Uterus (tissue), 3 donors: ENCODE measurements at regions not wholly inside any gene's neighbourhood (a gene's known extent, or its start where the extent isn't known, plus 50 kb on each side); places are given as distances from the start of the nearest gene placed in this dataset.

ENCODE experiments used
- DNase-seq, 2 donors: peaks; one replicate each; pipeline ENCODE4 v3.0.0-alpha.2; 2019 to 2020
- H3K27ac ChIP-seq, 2 donors: fragments of 200-600 bp; sonication (generic); 1 replicate in 1 of 2; 2 replicates in 1 of 2; pipeline ENCODE4 v1.5.1; 2016 to 2018
- H3K27me3 ChIP-seq, 2 donors: fragments of 200-600 bp; sonication (generic); one replicate each; pipeline ENCODE4 v1.5.1; 2018 to 2019; ENCODE audit warnings: control low read depth in 1 of 2
- H3K36me3 ChIP-seq, 2 donors: fragments of 200-600 bp; sonication (generic); one replicate each; pipeline ENCODE4 v1.5.1; 2019; ENCODE audit warnings: control low read depth in 1 of 2
- H3K4me1 ChIP-seq, 2 donors: fragments of 200-600 bp; sonication (generic); one replicate each; pipeline ENCODE4 v1.5.1; 2018 to 2019; ENCODE audit warnings: control low read depth in 1 of 2
- H3K4me3 ChIP-seq, 2 donors: fragments of 200-600 bp; sonication (generic); 1 replicate in 1 of 2; 2 replicates in 1 of 2; pipeline ENCODE4 v1.5.1; 2018 to 2019; ENCODE audit warnings: mild to moderate bottlenecking in 1 of 2
- H3K9me3 ChIP-seq, 2 donors: fragments of 200-600 bp; sonication (generic); one replicate each; pipeline ENCODE4 v1.5.1; 2019; ENCODE audit warnings: control low read depth in 1 of 2
- CTCF ChIP-seq, 4 experiments: fragments of 200-600 bp in 2 of 4; fragments of 450-650 bp in 2 of 4; sonication (generic) in 2 of 4; IDR thresholded peaks; one replicate each; pipeline ENCODE4 v1.5.1; 2016 to 2019; ENCODE audit warnings: antibody characterized with exemption in 4 of 4, mild to moderate bottlenecking in 2 of 4, moderate library complexity in 1 of 4
- POLR2A ChIP-seq, 2 donors: fragments of 450-650 bp; IDR thresholded peaks; one replicate each; pipeline ENCODE4 v1.6.1; 2016; ENCODE audit warnings: antibody characterized with exemption in 2 of 2, mild to moderate bottlenecking in 1 of 2, moderate library complexity in 1 of 2
- intact Hi-C: fragments of 100-400 bp; cut with DNase I; formaldehyde crosslinking; loops from one replicate; pipeline ENCODE4 v1.15.1; 2023; ENCODE audit warnings: low total_unique reads
- donor health status: DM: yes; HTN: yes; CAD: no.

DNA sequence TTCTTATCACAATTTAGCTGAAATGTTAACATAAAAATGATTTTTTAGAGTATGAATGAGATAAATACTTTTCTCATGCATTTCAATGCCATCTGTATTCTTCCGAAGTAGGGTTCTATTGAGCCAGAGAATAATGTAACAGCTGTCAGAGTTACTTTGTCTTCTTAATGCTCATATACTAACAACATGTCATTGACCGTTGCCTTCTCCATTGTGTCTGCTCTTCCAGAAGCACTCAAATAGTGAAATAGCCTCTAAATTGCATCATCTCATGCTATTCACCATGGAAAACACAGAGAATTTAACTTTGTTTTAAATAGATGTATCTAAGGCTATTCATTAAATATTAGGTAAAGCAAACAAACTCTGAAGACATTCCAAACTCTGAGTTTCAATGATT, 1875.9 kb upstream of the CDH9 start:
- Histone ChIP-seq H3K9me3 (no peaks in the 10 kb centered on the region), H3K27ac (no peak overlapping the region), H3K36me3 (no peaks in the 10 kb centered on the region), H3K4me3 (no peak overlapping the region), H3K27me3 (no peaks in the 10 kb centered on the region), H3K4me1 (no peaks in the 10 kb centered on the region)
- intact Hi-C loops, result no loop called here
- no peak for DNase-seq
- TF ChIP-seq POLR2A (IDR thresholded peaks at IDR 0.05) (no peak), CTCF (IDR thresholded peaks at IDR 0.05) (no peak)

DNA sequence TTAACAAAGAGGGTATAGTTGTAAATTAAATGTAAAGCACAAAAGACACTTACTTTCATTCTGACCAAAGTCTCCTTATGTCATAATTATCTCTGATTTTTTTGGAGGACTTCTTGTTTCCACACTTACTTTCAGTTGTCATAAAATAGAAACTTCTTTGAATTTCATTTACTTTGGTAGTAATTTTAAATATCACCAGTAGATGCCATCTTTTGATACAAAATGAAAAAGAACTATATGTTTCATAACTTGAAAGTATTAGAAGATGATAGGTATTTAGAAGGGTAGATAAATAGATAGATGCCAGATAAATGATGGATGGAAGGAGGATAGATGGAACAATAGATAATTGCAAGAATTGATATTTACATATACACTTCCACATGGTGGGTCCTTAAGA, 1865.3 kb upstream of the CDH9 start:
- Histone ChIP-seq H3K27ac (no peak overlapping the region), H3K9me3 (no peaks in the 10 kb centered on the region), H3K4me1 (no peaks in the 10 kb centered on the region), H3K4me3 (no peak overlapping the region), H3K27me3 (no peaks in the 10 kb centered on the region), H3K36me3 (peaks cover 0 to 2% of the 10 kb centered on the region in 2 donors)
- intact Hi-C loops, result no loop called here
- no peak for TF ChIP-seq CTCF (IDR thresholded peaks at IDR 0.05)
- TF ChIP-seq POLR2A (IDR thresholded peaks at IDR 0.05), result no peak
- no peak for DNase-seq

DNA sequence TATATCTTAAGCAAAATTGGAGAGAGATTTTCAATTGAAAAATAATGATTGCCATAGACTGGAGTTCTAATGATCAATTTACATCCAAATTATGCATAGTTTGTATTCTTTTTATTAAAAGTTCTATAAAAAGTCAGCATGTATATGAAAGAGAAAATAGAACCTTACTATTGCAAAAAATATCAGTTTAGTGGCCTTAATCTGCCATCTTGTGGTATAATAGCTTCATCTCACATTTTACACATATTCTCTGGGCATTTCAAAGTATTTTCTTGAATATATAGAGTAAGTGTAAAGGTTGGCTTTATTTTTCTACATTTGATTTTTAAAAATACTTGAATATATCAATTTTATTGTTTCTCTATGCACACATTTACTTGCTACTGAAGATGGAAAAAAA, 1858.6 kb upstream of the CDH9 start:
- DNase-seq, result no peak
- no peaks in the 10 kb centered on the region for H3K4me1 ChIP-seq
- no peaks in the 10 kb centered on the region for H3K9me3 ChIP-seq
- intact Hi-C loops, result no loop called here
- H3K27me3 ChIP-seq, result no peaks in the 10 kb centered on the region
- no peak overlapping the region for H3K27ac ChIP-seq
- no peak overlapping the region for H3K4me3 ChIP-seq
- TF ChIP-seq POLR2A (IDR thresholded peaks at IDR 0.05), result no peak
- TF ChIP-seq CTCF (IDR thresholded peaks at IDR 0.05), result no peak
- peaks cover 0 to 3% of the 10 kb centered on the region in 2 donors for H3K36me3 ChIP-seq

- Histone ChIP-seq H3K36me3 (no peaks in the 10 kb centered on the region), H3K4me3 (no peak overlapping the region), H3K27ac (no peak overlapping the region), H3K9me3 (no peaks in the 10 kb centered on the region), H3K27me3 (no peaks in the 10 kb centered on the region), H3K4me1 (no peaks in the 10 kb centered on the region)
- intact Hi-C loops, result no loop called here
- no peak for DNase-seq
- TF ChIP-seq CTCF (IDR thresholded peaks at IDR 0.05) (no peak), POLR2A (IDR thresholded peaks at IDR 0.05) (no peak)
These were observed 1842.5 kb upstream of the CDH9 start for GRCh38 chr5:28880936-28881335.

- intact Hi-C loops, result no loop called here
- Histone ChIP-seq H3K36me3 (no peaks in the 10 kb centered on the region), H3K4me3 (no peak overlapping the region), H3K27me3 (no peaks in the 10 kb centered on the region), H3K27ac (no peak overlapping the region), H3K9me3 (no peaks in the 10 kb centered on the region), H3K4me1 (no peaks in the 10 kb centered on the region)
- DNase-seq, result no peak
- TF ChIP-seq POLR2A (IDR thresholded peaks at IDR 0.05) (no peak), CTCF (IDR thresholded peaks at IDR 0.05) (no peak)
These were observed 1838.7 kb upstream of the CDH9 start for GRCh38 chr5:28877050-28877449.
